ENCODE measurements at regions not wholly inside any gene's neighbourhood (a gene's known extent, or its start where the extent isn't known, plus 50 kb on each side); places are given as distances from the start of the nearest gene placed in this dataset.

GRCh38 chr5:142427529-142427928 is 102.7 kb upstream of the SPRY4 start:
- H3K27me3 ChIP-seq (ENCODE audit: insufficient read depth, low read depth, severe bottlenecking), result no peaks in the 10 kb centered on the region
- H3K9me3 ChIP-seq (ENCODE audit: severe bottlenecking), result no peaks in the 10 kb centered on the region
- H3K4me3 ChIP-seq (ENCODE audit: low read depth, low read length), result no peak overlapping the region
- DNase-seq, result no peak
- H3K36me3 ChIP-seq, result no peaks in the 10 kb centered on the region
- TF ChIP-seq, protein P1, sequence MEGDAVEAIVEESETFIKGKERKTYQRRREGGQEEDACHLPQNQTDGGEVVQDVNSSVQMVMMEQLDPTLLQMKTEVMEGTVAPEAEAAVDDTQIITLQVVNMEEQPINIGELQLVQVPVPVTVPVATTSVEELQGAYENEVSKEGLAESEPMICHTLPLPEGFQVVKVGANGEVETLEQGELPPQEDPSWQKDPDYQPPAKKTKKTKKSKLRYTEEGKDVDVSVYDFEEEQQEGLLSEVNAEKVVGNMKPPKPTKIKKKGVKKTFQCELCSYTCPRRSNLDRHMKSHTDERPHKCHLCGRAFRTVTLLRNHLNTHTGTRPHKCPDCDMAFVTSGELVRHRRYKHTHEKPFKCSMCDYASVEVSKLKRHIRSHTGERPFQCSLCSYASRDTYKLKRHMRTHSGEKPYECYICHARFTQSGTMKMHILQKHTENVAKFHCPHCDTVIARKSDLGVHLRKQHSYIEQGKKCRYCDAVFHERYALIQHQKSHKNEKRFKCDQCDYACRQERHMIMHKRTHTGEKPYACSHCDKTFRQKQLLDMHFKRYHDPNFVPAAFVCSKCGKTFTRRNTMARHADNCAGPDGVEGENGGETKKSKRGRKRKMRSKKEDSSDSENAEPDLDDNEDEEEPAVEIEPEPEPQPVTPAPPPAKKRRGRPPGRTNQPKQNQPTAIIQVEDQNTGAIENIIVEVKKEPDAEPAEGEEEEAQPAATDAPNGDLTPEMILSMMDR (IDR thresholded peaks at IDR 0.05; ENCODE audit: low read depth, low read length), result no peak
- H3K27ac ChIP-seq, result no peak overlapping the region

- no peaks in the 10 kb centered on the region for H3K9me3 ChIP-seq (ENCODE audit: severe bottlenecking)
- no peak overlapping the region for H3K4me3 ChIP-seq (ENCODE audit: low read depth, low read length)
- DNase-seq, result no peak
- TF ChIP-seq, protein P1 (IDR thresholded peaks at IDR 0.05; ENCODE audit: low read depth, low read length), result no peak
- no peaks in the 10 kb centered on the region for H3K27me3 ChIP-seq (ENCODE audit: insufficient read depth, low read depth, severe bottlenecking)
- no peaks in the 10 kb centered on the region for H3K36me3 ChIP-seq
- H3K27ac ChIP-seq, result peak overlapping the region; percentile 50
These were observed 102.2 kb upstream of the SPRY4 start for GRCh38 chr5:142427015-142427364.

DNA sequence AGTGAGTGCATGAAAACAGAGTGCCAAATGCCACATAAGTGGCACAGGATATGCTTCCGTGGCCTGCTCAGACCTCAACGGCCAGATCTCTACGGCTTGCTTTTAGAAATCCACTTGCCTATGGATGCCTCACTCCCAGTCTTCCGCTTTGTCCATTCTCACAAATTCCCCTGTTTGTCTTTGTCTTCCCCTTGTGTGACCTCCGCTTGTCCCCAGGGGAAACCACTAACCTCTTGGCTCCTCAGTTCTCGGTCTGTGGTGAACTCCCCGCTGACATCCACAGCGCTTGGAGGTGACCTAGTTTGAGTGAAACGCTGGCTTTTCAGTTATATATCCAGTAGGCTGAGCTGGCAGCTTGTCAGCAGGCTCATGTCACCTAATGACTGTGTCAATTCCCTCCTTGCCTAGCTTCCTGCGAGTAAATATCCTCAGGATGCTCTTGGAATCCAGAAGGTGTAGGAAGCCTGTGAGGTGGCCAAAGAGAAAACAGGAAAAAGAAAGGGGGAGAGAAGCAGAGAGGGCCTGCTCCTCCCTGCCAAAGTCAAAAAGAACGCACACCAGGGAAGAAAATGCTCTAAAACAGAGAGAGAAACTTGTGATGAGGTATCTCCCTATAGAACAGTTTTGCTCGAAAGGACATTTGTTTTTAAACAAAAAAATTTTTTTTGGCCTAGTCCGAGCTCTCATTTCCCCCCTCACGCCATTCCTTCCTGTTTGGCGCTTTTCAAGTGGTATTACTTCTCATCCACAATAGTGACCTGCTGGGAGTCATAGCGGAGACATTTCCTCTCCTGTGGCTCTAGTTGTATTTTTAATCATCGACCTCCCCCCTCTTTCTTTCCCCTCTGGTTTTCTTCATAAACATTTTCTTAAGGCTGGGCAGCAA is 101.6 kb upstream of the SPRY4 start:
- Histone ChIP-seq H3K36me3 (no peaks in the 10 kb centered on the region), H3K27ac (peak overlapping the region; percentile 50), H3K9me3 (ENCODE audit: severe bottlenecking) (no peaks in the 10 kb centered on the region), H3K27me3 (ENCODE audit: insufficient read depth, low read depth, severe bottlenecking) (no peaks in the 10 kb centered on the region), H3K4me3 (ENCODE audit: low read depth, low read length) (no peak overlapping the region)
- peak; percentile 60 for DNase-seq
- TF ChIP-seq, protein P1 (IDR thresholded peaks at IDR 0.05; ENCODE audit: low read depth, low read length), result no peak

DNA sequence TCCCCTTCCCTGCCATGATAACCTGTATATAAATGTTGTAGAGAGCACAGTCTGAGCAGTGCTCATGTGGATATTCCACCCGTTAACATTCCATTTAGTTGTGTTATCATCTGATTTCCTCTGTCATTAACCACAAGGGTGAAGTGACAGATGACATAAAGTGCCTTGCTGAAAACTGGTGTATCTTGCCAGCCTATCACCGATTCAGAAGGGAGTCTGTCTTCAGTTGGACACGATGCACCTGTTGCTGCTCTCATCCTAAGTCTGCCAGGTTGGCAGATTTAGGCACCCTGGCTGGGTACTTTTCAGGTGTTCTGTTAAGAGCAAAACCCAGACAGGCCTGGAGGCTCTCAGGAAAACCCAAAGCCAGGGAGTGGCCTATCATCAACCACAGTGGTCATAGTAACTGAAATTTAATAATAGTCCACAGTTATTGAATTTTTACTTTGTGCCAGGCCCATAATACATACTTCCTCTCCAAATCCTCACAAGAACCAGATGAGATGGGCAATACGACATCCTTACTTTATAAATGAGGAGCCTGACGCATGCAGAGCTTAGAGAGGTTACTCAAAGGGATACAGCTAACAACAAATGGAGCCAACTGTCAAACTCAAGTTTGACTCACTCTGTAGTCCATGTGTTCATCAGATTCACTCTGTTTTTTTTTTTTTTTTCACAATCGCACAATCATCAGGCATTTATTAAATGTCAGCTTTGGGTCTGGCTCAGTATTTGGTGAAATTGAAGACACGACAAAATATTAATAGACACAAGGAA is 100.7 kb upstream of the SPRY4 start:
- TF ChIP-seq, protein P1 (IDR thresholded peaks at IDR 0.05; ENCODE audit: low read depth, low read length), result no peak
- Histone ChIP-seq H3K36me3 (no peaks in the 10 kb centered on the region), H3K9me3 (ENCODE audit: severe bottlenecking) (no peaks in the 10 kb centered on the region), H3K4me3 (ENCODE audit: low read depth, low read length) (no peak overlapping the region), H3K27ac (no peak overlapping the region; the same call in 1 of the 2 replicates), H3K27me3 (ENCODE audit: insufficient read depth, low read depth, severe bottlenecking) (no peaks in the 10 kb centered on the region)
- DNase-seq, result no peak

DNA sequence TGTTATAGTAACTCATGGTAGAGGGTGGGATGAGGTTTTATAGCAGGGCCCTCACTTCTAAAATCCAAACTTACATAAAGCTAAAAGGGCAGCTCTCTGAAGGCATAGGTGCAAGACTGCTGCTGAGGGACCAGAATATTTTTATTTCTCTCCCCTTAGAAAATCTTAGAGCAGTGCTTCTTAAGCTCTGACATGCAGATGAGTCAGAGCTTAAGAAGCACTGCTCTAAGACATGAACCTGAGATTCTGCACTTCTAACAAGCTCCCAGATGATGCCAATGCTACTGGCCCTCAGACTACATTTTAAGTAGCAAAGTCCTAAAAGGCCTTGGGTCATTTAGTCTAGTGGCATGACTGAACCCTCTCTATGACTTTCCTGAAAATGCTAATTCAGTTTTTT is 97.6 kb upstream of the SPRY4 start:
- Histone ChIP-seq H3K36me3 (no peaks in the 10 kb centered on the region), H3K27me3 (ENCODE audit: insufficient read depth, low read depth, severe bottlenecking) (no peaks in the 10 kb centered on the region), H3K27ac (peak overlapping the region; percentile 42), H3K4me3 (ENCODE audit: low read depth, low read length) (no peak overlapping the region), H3K9me3 (ENCODE audit: severe bottlenecking) (no peaks in the 10 kb centered on the region)
- DNase-seq, result no peak
- TF ChIP-seq, protein P1 (IDR thresholded peaks at IDR 0.05; ENCODE audit: low read depth, low read length), result no peak
